Right ventricle myocardium inferior (tissue), 1 donor: ENCODE measurements at regions not wholly inside any gene's neighbourhood (a gene's known extent, or its start where the extent isn't known, plus 50 kb on each side); places are given as distances from the start of the nearest gene placed in this dataset.
"Not testable (repeated sequence)": the region's sequence is repeated elsewhere in the genome, so short reads cannot be mapped to it uniquely, and the experiment has no call there.

Source experiments
- ATAC-seq: fragments of 200-7000 bp; cut with Tn5 transposase; one replicate; pipeline ENCODE4 v1.9.1; 2020; ENCODE audit warnings: mild to moderate bottlenecking, moderate library complexity
- DNase-seq: peaks from one replicate; pipeline ENCODE4 v3.0.0; 2021; ENCODE audit errors: missing footprints
- intact Hi-C: fragments of 100-400 bp; cut with DNase I; formaldehyde crosslinking; loops from one replicate; pipeline ENCODE4 v1.11.0; 2022
- donor health status: DM: no; HTN: yes; CAD: no; lungs with severe emphysema.

DNA sequence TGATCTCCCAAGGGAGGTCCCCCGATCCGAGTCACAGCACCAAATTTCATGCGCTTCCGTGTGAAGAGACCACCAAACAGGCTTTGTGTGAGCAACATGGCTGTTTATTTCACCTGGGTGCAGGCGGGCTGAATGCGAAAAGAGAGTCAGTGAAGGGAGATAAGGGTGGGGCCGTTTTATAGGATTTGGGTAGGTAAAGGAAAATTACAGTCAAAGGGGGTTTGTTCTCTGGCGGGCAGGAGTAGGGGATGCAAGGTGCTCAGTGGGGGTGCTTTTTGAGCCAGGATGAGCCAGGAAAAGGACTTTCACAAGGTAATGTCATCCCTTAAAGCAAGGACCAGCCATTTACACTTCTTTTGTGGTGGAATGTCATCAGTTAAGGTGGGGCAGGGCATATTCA is 309.2 kb upstream of the PAPPA start:
- ATAC-seq, DNase-seq, intact Hi-C loops: not testable (repeated sequence)

DNA sequence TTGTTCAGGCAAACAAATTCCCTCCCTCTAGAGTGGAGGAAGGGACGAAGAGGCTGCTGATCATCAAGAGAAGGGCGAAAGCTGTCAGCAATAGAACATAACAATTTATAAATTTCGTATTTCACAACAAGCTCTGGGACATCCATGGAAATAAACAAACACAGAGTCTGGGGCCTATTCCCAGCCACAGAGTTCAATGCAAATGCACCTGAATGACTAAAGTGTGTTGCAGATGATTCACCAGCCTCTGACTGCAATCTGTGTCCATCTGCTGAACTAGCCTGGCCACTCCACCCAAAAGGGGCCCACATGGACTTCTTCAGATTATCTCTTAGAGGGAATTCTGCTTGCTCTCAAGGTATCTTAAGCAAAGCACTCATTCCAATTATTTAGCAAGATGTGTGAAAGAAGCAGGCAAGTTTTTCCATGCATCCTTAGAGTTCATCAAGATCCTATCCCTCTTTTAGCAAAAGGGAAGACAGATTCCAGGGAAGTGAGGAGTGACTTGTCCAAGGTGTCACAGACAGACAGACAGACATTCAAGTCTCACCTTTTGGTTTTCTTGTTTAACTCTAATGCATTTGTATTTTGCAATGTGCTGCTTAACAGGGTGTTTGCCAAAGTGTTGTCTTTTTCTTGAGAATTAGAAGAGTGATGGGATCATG is 307.8 kb upstream of the PAPPA start:
- no peak for ATAC-seq
- DNase-seq: no peak
- intact Hi-C loops: no loop called here

DNA sequence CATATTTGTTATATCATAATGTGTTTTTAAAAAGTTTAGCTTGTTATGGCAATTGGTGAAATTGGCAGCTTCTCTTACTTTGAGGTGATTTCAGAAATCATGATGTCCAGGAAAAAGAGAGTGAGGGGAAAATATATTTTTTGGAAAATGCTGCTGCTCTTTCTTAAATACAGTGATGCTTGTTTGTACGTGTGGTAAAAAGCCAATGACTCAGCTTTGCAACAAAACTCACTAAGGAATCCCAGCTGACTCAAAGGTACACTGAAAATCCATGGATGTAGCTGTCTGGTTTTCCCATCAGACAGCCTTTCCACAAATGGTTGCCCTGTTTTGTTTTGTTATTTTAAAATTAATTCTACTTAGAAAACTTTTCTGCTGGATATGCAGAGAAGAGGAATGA is 306.4 kb upstream of the PAPPA start:
- DNase-seq: no peak
- ATAC-seq: no peak
- intact Hi-C loops: no loop called here

DNA sequence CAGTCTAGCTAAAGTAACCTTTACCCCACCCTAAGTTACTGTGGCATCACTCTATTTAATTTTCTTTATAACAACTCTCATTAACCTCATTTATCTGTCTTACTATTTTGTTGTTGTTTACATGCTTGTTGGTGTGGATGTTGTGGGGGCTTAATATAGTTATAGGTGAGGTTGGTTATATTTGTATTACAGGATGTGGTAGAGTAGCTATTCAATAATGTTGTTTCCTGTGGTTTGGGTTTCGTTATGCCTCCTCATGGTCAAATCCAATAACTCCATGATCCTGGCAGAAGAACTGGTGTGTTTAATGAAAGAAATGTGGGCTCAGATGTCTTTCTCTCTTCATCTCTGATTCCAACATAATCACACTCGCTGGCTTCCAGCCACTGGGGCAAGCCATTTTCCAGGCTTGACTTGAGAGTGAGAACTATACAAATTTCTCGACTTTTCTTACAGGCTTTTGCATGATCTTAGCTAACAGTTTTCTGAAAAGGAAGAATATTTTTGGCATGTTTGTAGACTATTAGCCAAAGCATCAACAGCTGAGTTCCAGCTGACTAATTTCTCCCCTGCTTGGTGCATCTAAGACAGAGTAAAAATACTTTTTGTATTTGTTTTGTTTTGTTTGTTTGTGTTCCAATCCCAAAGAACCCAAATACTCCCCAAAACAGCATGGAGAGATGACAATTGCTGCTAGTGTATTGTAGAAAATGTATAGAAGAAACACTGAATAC is 303.7 kb upstream of the PAPPA start:
- DNase-seq: no peak
- intact Hi-C loops: no loop called here
- ATAC-seq: no peak

DNA sequence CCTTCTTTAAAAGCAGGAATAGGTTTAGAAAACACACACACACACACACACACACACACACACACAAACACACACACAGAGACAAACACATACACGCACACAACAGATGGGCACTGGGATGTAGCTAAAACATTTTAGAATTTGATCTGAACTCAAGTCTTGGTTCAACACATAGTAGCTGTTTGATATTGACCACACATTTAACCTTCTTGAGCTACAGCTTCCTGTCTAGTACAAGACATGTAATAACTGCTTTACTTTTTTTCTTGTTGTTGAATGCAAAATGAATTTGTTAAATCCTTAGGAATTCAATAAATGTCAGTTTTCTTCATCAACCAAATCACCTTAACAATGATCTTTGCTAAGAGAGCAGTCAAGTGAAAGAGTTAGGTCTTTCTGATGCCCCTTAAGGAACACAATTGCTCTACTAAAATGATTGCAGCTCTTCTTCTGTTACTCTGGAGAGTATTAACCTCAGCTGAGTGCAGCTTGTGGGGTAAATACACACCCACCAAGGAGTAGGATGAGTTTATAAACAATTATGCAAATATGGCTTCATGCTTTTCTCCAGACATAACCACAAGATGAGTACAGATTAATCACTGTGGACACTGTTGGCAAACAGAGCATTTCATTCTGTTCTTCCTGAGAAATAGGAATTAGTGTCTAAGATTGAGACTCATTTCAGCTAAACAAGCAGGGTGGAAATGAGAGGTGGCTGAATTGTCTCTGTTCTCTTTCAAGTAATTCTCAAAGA is 302.9 kb upstream of the PAPPA start:
- intact Hi-C loops: no loop called here
- ATAC-seq (no peak), DNase-seq (no peak)

DNA sequence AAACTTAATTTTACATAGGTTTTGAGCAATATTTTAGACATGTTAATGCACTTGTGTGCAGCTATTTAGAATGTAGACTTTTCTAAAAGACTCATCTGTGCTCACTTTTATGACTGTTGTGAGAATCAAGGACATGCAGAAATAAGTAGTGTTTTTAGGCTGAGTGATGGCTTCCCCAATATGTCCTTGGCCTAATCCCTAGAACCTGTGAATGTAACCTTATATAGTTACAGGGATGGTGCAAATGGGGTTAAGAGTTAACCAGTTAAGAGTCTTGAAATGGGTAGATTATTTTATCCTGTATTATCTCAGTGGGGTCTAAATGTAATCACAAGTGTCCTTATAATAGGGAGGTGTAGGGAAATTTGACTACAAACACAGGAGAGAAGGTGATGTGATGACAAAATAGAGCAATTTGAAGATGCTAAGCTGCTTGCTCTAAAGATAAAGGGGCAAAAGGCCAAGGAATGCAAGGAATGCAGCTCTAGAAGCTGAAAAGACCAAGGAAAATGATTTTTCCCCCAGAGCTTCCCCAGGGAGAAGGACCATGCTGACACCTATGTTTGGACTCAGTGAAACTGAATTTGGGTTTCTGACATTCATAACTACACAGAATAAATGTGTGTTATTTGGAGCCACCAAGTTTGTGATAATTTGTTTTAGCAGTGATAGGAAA is 298.0 kb upstream of the PAPPA start:
- intact Hi-C loops: no loop called here
- no peak for DNase-seq
- no peak for ATAC-seq

DNA sequence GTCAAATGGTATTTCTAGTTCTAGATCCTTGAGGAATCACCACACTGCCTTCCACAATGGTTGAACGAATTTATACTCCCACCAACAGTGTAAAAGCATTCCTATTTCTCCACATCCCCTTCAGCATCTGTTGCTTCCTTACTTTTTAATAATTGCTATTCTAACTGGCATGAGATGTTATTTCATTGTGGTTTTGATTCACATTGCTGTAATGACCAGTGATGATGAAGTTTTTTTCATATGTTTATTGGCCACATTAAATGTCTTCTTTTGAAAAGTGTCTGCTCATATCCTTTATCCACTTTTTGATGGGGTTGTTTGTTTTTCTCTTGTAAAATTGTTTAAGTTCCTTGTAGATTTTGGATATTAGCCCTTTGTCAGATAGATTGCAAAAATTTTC is 295.2 kb upstream of the PAPPA start:
- intact Hi-C loops, DNase-seq, ATAC-seq: not testable (repeated sequence)

DNA sequence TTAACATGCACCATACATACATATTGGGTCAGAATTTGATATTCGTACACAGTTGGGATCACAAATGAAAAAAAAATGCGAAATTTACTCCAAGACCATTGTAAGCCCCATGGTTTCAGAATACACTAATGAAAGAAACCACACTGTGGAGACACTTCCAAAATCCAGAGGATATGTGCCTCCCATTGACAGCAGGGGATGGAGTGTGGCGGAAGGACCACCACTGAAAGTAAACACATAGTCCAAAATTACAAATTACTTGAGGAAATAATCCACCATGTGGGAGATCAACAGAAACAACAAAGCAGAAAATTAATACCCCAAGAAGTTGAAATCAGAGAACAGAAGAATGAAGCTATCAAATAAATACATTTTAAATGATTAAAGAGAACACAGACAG is 291.6 kb upstream of the PAPPA start:
- intact Hi-C loops: no loop called here
- ATAC-seq: no peak

DNA sequence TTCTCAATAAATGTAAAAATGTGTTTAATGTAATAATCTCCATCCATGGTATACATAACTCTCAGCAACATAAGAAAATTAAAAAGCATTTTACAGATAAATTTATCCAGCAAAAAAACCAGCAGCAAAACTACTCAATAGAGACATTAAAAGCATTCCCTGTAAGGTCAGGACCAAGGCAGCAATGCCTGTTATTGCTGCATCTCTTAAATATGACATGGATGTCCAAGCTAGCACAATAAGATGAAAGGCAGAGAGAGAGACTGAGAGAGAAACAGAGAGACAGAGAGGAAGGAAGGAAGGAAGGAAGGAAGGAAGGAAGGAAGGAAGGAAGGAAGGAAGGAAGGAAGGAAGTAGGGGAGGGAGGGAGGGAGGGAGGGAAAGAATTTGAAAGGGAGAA is 289.0 kb upstream of the PAPPA start:
- intact Hi-C loops: no loop called here
- ATAC-seq (no peak), DNase-seq (no peak)

More for the DNA sequence above, 291.6 kb upstream of the PAPPA start:
- DNase-seq: no peak

DNA sequence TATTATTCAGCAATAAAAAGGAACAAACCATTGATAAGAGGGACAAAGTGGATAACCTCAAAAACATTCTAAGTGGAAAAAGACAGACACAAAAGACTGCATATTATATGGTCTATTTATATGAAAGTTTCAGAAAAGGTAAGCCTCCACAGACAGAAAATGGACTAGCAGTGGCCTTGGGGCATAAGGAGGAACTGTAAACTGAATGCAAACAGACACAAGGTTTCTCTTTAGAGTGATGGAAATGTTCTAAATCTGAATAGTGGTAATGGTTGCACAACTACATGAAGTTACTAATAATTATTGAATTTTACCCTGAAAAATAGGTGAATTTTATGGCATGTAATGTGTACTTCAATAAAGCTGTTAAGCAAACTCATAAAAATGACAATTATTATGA is 286.3 kb upstream of the PAPPA start:
- no peak for DNase-seq
- intact Hi-C loops: no loop called here
- ATAC-seq: no peak

DNA sequence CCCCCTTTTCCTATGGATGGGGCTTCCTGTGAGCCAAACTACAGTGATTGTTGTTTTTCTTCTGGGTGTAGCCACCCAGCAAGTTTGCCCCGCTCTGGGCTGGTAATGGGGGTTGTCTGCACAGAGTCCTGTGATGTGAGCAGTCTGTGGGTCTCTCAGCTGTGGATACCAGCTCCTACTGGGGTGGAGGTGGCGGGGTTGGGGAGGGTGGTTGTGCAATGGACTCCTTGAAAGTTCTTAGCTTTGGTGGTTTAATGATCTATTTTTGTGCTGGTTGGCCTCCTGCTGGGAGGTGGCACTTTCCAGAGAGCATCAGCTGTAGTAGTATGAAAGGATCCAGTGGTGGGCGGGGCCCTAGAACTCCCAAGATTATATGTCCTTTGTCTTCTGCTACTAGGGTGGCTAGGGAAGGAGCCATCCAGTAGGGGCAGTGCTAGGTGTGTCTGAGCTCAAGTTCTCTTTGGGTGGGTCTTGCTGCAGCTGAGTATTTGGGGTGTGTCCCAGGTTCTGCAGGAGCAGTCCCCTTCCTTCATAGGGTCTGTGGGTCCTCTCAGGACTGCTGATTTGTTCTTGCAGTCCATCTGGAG is 275.6 kb upstream of the PAPPA start:
- ATAC-seq: no peak
- intact Hi-C loops: no loop called here
- DNase-seq: no peak

DNA sequence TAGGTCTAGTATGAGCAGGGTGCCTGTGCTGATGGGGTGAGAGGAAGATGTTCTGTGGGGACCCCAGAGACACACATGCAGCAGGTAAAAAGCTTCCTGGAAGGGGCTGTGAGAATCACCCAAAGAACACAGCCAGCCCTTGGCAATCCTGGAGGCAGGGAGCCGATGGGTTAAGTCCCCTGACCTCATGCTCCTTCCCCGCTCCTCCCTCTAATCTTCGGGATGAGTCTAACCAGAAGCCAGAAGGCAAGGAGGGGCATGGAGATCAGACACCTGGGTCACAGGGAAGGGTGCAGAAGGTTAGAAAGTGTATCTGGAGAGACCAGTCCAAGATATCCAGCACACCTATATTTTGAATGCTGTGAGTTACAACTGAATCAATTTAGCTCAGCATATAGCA is 274.1 kb upstream of the PAPPA start:
- intact Hi-C loops: no loop called here
- ATAC-seq: no peak
- no peak for DNase-seq

DNA sequence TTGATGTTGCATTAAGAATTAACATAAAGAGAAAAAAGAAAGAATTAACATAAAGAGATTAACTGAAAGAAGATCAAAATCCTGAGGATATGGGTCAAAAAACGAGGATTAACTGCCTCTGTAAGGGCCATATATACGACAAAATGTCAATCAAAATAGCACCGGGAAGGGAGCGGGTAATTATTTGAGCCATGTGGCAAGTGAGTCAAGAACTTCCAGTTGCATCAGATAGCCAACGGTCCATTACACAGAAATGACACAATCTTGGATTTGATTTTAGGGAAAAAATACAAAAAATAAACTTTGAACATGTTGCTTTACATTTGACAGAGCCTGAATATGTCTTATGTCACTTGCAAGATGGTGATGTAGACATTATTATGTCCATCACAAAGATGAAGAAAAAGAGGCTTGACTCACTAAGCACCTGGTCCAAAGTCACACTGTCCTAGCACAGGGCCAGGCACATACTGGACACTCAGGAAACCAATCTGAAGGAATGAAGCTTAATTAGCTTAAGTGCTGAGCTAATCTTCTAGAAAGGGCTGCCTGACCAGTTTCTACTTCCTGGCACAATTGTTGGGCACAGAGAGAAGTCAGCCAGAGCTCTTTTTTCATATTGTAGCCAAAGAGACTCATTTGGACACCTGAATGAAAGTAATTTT is 273.2 kb upstream of the PAPPA start:
- intact Hi-C loops: loop anchor here (5.0 to 10.0 kb wide), 6 partner anchors 122 to 774 kb away; partner anchors contain the start of gene PAPPA
- no peak for ATAC-seq

DNA sequence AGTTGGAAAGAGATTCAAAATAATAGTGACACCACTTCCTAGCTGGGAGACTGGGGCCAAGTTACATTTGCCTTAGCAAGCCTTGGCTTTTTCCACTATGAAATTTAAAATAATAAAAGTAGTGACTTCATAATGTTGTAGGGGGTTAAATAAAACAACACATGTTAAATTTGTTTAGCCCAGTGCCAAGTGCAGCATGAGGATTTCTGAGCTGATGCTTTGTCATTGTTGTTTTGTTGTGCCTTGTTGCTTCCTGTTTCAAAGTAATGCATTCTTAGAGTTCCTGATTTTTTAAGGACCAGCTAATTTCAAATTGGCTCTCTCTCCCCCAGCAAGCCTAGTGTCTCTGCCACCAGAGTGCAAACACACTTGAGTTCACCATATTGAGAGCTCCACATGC is 270.7 kb upstream of the PAPPA start:
- DNase-seq (no peak), ATAC-seq (no peak)
- intact Hi-C loops: loop anchor here (5.0 to 10.0 kb wide), 6 partner anchors 119 to 772 kb away; partner anchors contain the start of gene PAPPA

More for the DNA sequence above, 273.2 kb upstream of the PAPPA start:
- no peak for DNase-seq

DNA sequence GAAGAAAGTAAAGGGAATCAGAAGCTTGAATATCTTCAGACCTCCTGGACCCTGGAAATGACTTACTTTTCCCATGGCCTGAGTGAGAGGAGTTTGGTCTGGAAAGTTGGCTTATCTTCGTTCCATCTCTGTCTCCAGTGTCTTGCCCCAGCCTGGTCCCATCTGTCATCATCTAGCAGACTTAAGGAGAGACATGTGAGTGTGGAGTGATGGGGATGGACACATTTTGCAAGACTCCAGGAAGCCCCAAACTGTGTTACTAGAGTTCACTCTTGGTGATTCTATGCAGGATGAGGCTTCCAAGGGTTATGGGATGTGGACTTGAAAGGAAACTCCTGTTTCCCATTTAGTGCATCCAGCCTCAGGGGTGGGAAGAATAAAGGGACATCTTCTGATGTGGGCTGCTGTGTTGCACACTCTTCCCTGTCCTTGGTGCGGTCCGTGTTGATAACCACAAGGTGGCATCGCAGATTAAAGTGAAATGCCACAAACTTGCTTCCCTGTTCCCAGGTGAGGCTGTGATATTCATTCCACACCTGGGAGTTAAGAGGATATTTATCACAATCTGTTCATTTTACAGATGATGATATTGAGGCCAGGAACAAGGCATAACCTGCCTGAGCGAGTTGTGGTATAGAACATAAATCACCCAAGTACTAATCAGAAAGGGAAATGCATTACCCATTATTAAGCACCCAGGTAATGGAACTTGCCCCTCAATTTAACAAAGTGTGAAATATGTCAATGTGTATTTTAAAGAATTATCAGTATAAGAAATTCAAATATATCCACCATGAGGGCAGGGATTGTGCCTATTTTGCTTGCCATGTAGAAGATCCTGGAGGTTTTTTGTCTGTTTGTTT is 269.9 kb upstream of the PAPPA start:
- intact Hi-C loops: loop anchor here (5.0 to 10.0 kb wide), 6 partner anchors 119 to 771 kb away; partner anchors contain the start of gene PAPPA
- no peak for DNase-seq
- peak; percentile 71 for ATAC-seq

DNA sequence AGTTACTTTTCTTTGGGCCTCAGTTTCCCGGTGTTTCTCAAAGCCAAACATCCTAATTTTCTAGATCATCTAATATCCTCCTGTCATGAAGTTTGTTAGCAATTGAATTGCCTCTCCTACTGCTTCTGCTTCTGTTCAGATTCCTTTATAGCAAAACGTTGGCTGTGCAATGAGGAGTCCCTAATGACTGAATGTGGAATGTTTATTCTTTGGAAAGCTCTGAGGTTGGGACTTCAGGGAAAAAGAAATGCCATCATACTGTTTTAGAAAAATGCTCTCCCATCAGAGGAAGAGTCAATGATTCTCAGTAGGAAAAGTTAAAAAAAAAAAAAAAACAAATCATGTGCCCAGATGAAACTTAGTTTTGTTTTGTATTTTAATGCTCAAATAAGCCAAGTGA is 268.7 kb upstream of the PAPPA start:
- intact Hi-C loops: loop anchor here (5.0 to 10.0 kb wide), 6 partner anchors 117 to 770 kb away; partner anchors contain the start of gene PAPPA
- DNase-seq (no peak), ATAC-seq (no peak)

DNA sequence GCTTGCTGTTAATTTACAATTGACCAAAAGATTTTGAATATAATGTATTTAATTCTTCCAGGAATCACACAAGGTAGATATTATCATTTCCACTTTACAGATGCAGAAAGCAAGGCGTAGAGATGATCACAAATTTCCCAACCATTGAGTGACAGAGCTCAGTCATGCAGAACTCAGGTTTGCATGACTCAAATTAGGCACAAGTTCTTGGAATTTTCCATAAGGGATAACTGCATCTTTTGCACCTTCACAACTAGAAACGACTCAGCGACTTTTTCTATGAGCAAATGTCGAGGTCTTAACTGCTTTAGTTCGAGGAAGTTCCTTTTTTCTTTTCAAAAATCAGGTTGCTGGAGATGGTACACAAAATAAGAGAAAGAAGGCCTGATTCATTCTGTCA is 265.5 kb upstream of the PAPPA start:
- ATAC-seq (no peak), DNase-seq (no peak)
- intact Hi-C loops: loop anchor here (10.0 kb wide), 2 partner anchors 293 to 767 kb away; no protein-coding TSS in a partner anchor
